Cardiac muscle cell (in vitro differentiated cells and primary cell): ENCODE measurements at regions not wholly inside any gene's neighbourhood (a gene's known extent, or its start where the extent isn't known, plus 50 kb on each side); places are given as distances from the start of the nearest gene placed in this dataset.

ENCODE experiments used
- DNase-seq, 2 donors: peaks; one replicate each; pipeline versions ENCODE4 v3.0.0 to v3.0.0-alpha.2; 2010 to 2017; ENCODE audit warnings: low read depth in 1 of 2, low spot score in 1 of 2
- H3K27ac ChIP-seq: fragments of 200-600 bp; sonication (generic); 2 replicates; pipeline ENCODE4 v1.5.1; 2016
- H3K27me3 ChIP-seq: fragments of 200-600 bp; sonication (generic); 2 replicates; pipeline ENCODE4 v1.6.0; 2016; ENCODE audit warnings: control low read depth
- H3K36me3 ChIP-seq: fragments of 200-600 bp; sonication (generic); 2 replicates; pipeline ENCODE4 v1.5.1; 2016; ENCODE audit warnings: control low read depth
- H3K4me1 ChIP-seq: fragments of 200-600 bp; sonication (generic); 2 replicates; pipeline ENCODE4 v1.8.1; 2017; ENCODE audit warnings: low read depth, mild to moderate bottlenecking, mixed run types
- H3K4me3 ChIP-seq: fragments of 200-600 bp; sonication (generic); 2 replicates; pipeline ENCODE4 v1.5.1; 2016; ENCODE audit warnings: mild to moderate bottlenecking
- H3K9me3 ChIP-seq: fragments of 200-600 bp; sonication (generic); 2 replicates; pipeline ENCODE4 v1.5.1; 2017; ENCODE audit warnings: low read depth, mild to moderate bottlenecking, control low read depth
- CTCF ChIP-seq: IDR thresholded peaks from 2 replicates; pipeline ENCODE4 v1.5.1; 2012; ENCODE audit warnings: low read depth, mild to moderate bottlenecking, low read length

- no peak for TF ChIP-seq CTCF
- Histone ChIP-seq H3K27me3 (no peaks in the 10 kb centered on the region), H3K27ac (no peak overlapping the region), H3K4me3 (no peak overlapping the region), H3K4me1 (peaks cover 9% of the 10 kb centered on the region), H3K36me3 (no peaks in the 10 kb centered on the region), H3K9me3 (no peaks in the 10 kb centered on the region)
- peak in 1 of 2 donors; percentile 35 for DNase-seq
These were observed 142.2 kb downstream of the ABCA8 start for GRCh38 chr17:68812876-68813584.

DNA sequence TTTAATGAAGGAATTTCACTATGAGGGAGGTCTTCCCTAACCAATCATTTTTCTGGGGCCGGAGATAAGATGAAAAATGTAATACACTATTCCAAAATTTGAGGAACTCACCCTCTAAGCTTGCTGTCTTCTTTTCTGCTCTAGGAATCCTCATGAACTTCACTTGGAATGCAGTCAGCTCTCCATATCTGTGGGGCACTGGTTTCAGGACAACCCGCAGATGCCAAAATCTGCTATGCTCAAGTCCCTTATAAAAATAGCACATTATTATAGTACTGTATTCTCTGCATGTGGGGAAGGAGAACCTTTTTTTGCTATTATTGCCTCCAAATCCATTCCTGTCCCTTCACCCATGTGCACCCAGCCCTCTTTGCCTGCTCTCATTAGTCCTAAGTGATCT, 146.0 kb downstream of the ABCA8 start:
- Histone ChIP-seq H3K4me1 (peaks cover 10% of the 10 kb centered on the region), H3K4me3 (no peak overlapping the region), H3K9me3 (no peaks in the 10 kb centered on the region), H3K36me3 (no peaks in the 10 kb centered on the region), H3K27ac (no peak overlapping the region), H3K27me3 (no peaks in the 10 kb centered on the region)
- TF ChIP-seq CTCF = no peak
- DNase-seq = no peak

DNA sequence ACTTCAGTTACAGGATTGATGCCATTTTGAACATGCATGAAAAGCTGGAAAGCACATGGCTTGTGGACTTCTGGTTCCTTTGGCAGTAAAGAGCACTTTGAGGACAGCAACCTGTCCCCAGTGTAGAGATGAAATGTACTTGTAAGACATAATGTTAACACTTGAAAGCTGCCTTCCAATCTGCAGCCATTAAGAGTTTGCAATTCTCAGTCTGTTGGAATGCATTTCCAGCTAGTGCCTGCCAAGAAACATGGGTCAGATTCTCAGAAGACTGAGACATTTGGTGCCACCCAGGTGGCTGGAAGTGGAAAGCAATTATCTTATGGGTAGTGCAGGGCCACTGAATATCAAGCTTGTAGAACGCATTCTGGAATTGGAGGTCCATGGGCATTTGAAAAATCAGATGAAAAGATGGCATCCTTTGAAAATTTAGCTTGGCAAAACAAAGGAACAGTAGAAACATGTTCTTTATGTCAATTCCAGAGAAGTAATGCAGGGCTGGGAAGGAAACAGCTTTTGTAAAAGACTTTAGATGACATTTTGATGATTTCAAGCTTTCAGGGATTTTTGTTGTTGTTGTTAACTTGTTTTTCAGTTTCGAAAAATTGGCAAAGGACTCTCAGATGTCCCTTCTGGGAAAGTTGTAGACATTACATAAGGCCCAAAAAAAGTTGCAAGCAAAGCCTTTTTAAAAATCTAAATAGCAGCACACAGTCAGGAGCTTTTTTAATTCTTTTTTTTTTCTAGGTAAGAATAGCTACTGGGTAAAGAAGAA, 147.0 kb downstream of the ABCA8 start:
- H3K27ac ChIP-seq = no peak overlapping the region
- no peaks in the 10 kb centered on the region for H3K27me3 ChIP-seq
- no peak for TF ChIP-seq CTCF
- H3K36me3 ChIP-seq = no peaks in the 10 kb centered on the region
- DNase-seq = no peak
- H3K4me1 ChIP-seq = peaks cover 6% of the 10 kb centered on the region
- H3K4me3 ChIP-seq = no peak overlapping the region
- H3K9me3 ChIP-seq = no peaks in the 10 kb centered on the region

GRCh38 chr17:68805609-68806008, 149.6 kb downstream of the ABCA8 start:
- no peaks in the 10 kb centered on the region for H3K9me3 ChIP-seq
- TF ChIP-seq CTCF = no peak
- peaks cover 3% of the 10 kb centered on the region for H3K4me1 ChIP-seq
- H3K27me3 ChIP-seq = no peaks in the 10 kb centered on the region
- H3K36me3 ChIP-seq = no peaks in the 10 kb centered on the region
- no peak for DNase-seq
- no peak overlapping the region for H3K27ac ChIP-seq
- no peak overlapping the region for H3K4me3 ChIP-seq

DNA sequence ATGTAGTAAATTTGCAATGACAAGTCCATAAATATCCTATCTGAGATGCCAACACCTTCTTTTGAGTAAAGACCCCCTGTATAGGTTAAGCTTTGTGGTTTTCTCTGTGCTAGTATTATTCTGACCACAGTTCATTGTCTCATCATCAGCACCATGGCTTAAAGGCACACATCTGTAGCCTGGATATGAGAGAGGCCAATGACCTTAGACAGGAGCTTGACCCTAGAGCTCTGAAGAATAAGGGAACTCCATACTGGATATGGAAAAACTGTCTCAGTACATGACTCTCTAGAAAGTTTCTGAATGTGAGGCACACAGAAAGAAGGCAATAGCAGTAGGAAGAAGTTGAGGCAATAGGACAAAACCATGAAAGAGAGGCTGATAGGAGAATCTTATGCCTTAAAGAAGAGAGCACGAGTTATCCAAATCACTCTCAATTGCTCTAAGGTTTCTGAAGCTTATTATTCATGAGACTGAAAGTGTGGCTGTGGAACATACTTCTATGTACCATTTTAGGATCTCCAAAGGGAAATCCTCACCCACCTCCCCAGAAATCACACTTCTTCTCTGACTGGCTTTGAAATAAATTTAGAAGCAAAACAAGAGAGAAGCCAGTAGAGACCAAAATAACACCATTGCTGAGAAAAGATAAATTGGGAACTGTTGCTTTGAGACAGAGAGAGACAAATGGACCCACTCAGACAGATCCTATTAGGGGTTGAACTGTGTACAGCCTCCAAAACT, 150.2 kb downstream of the ABCA8 start:
- Histone ChIP-seq H3K4me3 (no peak overlapping the region), H3K4me1 (peaks cover 3% of the 10 kb centered on the region), H3K36me3 (no peaks in the 10 kb centered on the region), H3K27me3 (no peaks in the 10 kb centered on the region), H3K9me3 (no peaks in the 10 kb centered on the region), H3K27ac (no peak overlapping the region)
- no peak for TF ChIP-seq CTCF
- no peak for DNase-seq
